HG03521 (cell line): ENCODE measurements at regions not wholly inside any gene's neighbourhood (a gene's known extent, or its start where the extent isn't known, plus 50 kb on each side); places are given as distances from the start of the nearest gene placed in this dataset.

Source experiments
- ATAC-seq: cut with Tn5 transposase; IDR thresholded peaks from one replicate; pipeline ENCODE4 v1.9.1; 2021; ENCODE audit warnings: mild to moderate bottlenecking, moderate library complexity; ENCODE audit not compliant: unreplicated experiment

- no peak for ATAC-seq
These were observed 57.9 kb upstream of the CTNND2 start for GRCh38 chr5:11962122-11962521.

- ATAC-seq = no peak
These were observed 54.1 kb upstream of the CTNND2 start for GRCh38 chr5:11958321-11958720.

GRCh38 chr5:11955331-11955730 is 51.1 kb upstream of the CTNND2 start:
- no peak for ATAC-seq
